Midbrain (tissue), 1 donor: ENCODE measurements at regions not wholly inside any gene's neighbourhood (a gene's known extent, or its start where the extent isn't known, plus 50 kb on each side); places are given as distances from the start of the nearest gene placed in this dataset.
"Not testable (repeated sequence)": the region's sequence is repeated elsewhere in the genome, so short reads cannot be mapped to it uniquely, and the experiment has no call there.

ENCODE experiments used
- DNase-seq: peaks from one replicate; lab custom pipeline; 2025; lab: John Stamatoyannopoulos, UW

GRCh38 chr1:143698016-143698415 lies 273.8 kb downstream of the FAM72C start:
- no peak for DNase-seq

GRCh38 chr1:143694085-143694484 lies 277.7 kb downstream of the FAM72C start:
- no peak for DNase-seq

GRCh38 chr1:143691971-143692529 lies 279.7 kb downstream of the FAM72C start:
- no peak for DNase-seq

GRCh38 chr1:143691400-143691891 lies 280.3 kb downstream of the FAM72C start:
- no peak for DNase-seq

- DNase-seq: no peak
Observed at GRCh38 chr1:143689781-143690180, 282.0 kb downstream of the FAM72C start.

- DNase-seq: no peak
Observed at GRCh38 chr1:143680304-143680703, 291.5 kb downstream of the FAM72C start.

GRCh38 chr1:143672983-143673382 lies 298.8 kb downstream of the FAM72C start:
- DNase-seq: no peak

GRCh38 chr1:143667730-143668129 lies 304.1 kb downstream of the FAM72C start:
- DNase-seq: no peak

- no peak for DNase-seq
Observed at GRCh38 chr1:143666851-143667250, 304.9 kb downstream of the FAM72C start.

- DNase-seq: no peak
Observed at GRCh38 chr1:143665606-143666005, 306.2 kb downstream of the FAM72C start.

- not testable (repeated sequence) for DNase-seq
Observed at GRCh38 chr1:143663056-143663455, 308.7 kb downstream of the FAM72C start.

- no peak for DNase-seq
Observed at GRCh38 chr1:143661418-143662101, 310.2 kb downstream of the FAM72C start.

- DNase-seq: no peak
Observed at GRCh38 chr1:143660354-143660941, 311.3 kb downstream of the FAM72C start.

- DNase-seq: no peak
Observed at GRCh38 chr1:143653429-143653802, 318.4 kb downstream of the FAM72C start.

- DNase-seq: no peak
Observed at GRCh38 chr1:143652744-143653428, 318.9 kb downstream of the FAM72C start.

GRCh38 chr1:143652187-143652586 lies 319.6 kb downstream of the FAM72C start:
- no peak for DNase-seq

GRCh38 chr1:143651350-143651992 lies 320.3 kb downstream of the FAM72C start:
- DNase-seq: no peak

GRCh38 chr1:143644035-143644434 lies 327.8 kb downstream of the FAM72C start:
- not testable (repeated sequence) for DNase-seq

GRCh38 chr1:143643148-143643885 lies 328.5 kb downstream of the FAM72C start:
- DNase-seq: no peak

- no peak for DNase-seq
Observed at GRCh38 chr1:143625886-143626285, 345.9 kb downstream of the FAM72C start.

- DNase-seq: no peak
Observed at GRCh38 chr1:143619851-143620250, 351.9 kb downstream of the FAM72C start.

- no peak for DNase-seq
Observed at GRCh38 chr1:143611159-143611558, 360.6 kb downstream of the FAM72C start.
